Right lobe of liver (tissue), 6 donors: ENCODE measurements at regions not wholly inside any gene's neighbourhood (a gene's known extent, or its start where the extent isn't known, plus 50 kb on each side); places are given as distances from the start of the nearest gene placed in this dataset.

ENCODE experiments used
- ATAC-seq, 4 donors: fragments of 200-7000 bp; cut with Tn5 transposase; one replicate each; pipeline ENCODE4 v1.9.1; 2020; ENCODE audit warnings: mild to moderate bottlenecking in 4 of 4, moderate library complexity in 4 of 4
- DNase-seq, 3 donors: peaks; one replicate each; pipeline ENCODE4 v3.0.0-alpha.2; 2020
- H3K27ac ChIP-seq, 3 donors: fragments of 200-600 bp; one replicate each; pipeline ENCODE4 v1.8.0; 2022
- H3K27me3 ChIP-seq, 2 donors: fragments of 200-600 bp; one replicate each; pipeline ENCODE4 v1.8.0; 2022
- H3K36me3 ChIP-seq, 4 donors: fragments of 200-600 bp; sonication (generic) in 1 of 4; one replicate each; pipeline versions ENCODE4 v1.5.1 to v1.8.0; 2017 to 2022; ENCODE audit warnings: control low read depth in 1 of 4
- H3K4me1 ChIP-seq, 4 donors: fragments of 200-600 bp; sonication (generic) in 1 of 4; one replicate each; pipeline versions ENCODE4 v1.5.1 to v1.8.0; 2017 to 2022; ENCODE audit warnings: control low read depth in 1 of 4
- H3K4me3 ChIP-seq, 3 donors: fragments of 200-600 bp; one replicate each; pipeline ENCODE4 v1.8.0; 2022
- H3K9me3 ChIP-seq, 4 donors: fragments of 200-600 bp; sonication (generic) in 1 of 4; one replicate each; pipeline versions ENCODE4 v1.5.1 to v1.8.0; 2017 to 2022; ENCODE audit warnings: control low read depth in 1 of 4
- POLR2A ChIP-seq: fragments of 450-650 bp; IDR thresholded peaks from one replicate; pipeline ENCODE4 v1.6.1; 2017; ENCODE audit warnings: antibody characterized with exemption, mild to moderate bottlenecking
- WGBS: methylation state at CpG from one replicate; pipeline ENCODE4 v1.1.6; 2018; ENCODE audit warnings: low coverage, low lambda C conversion rate; ENCODE audit not compliant: insufficient coverage; ENCODE audit errors: missing lambda C conversion rate; 5-methylcytosine and 5-hydroxymethylcytosine counted together
- intact Hi-C, 2 donors: fragments of 100-400 bp; cut with DNase I; formaldehyde crosslinking; loops; one replicate each; pipeline versions ENCODE4 v1.11.2 to v1.14.1; 2022
- TF ChIP-seq, protein P1 (sequence below), 4 donors: fragments of 200-600 bp in 3 of 4; fragments of 450-650 bp in 1 of 4; IDR thresholded peaks; one replicate each; pipeline versions ENCODE4 v1.5.1 to v1.8.0; 2016 to 2022; ENCODE audit warnings: antibody characterized with exemption in 4 of 4, mild to moderate bottlenecking in 2 of 4
- donor health status: DM: no; HTN: yes; CAD: no.
- donor health status: DM: no; HTN: no; CAD: no.
- donor health status: DM: no; HTN: no; CAD: no.
- donor health status: DM: no; HTN: yes; CAD: no.
- donor health status: DM: no; HTN: yes; CAD: no.

DNA sequence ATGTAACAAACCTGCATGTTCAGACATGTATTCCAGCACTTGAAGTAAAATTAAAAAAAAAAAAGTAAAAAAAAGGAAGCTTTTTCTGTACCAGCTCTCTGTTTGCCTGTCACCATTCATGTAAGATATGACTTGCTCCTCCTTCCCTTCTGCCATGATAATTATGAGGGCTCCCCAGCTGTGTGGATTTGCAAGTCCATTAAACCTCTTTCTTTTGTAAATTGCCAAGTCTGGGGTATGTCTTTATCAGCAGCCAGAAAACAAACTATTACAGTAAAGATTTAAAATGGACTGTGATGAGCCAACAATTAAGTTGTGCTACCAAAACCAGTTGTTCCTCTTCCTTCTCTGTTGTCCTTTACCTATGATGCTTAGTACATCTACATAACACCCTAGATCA is 619.6 kb downstream of the ARL4A start:
- TF ChIP-seq, protein P1, sequence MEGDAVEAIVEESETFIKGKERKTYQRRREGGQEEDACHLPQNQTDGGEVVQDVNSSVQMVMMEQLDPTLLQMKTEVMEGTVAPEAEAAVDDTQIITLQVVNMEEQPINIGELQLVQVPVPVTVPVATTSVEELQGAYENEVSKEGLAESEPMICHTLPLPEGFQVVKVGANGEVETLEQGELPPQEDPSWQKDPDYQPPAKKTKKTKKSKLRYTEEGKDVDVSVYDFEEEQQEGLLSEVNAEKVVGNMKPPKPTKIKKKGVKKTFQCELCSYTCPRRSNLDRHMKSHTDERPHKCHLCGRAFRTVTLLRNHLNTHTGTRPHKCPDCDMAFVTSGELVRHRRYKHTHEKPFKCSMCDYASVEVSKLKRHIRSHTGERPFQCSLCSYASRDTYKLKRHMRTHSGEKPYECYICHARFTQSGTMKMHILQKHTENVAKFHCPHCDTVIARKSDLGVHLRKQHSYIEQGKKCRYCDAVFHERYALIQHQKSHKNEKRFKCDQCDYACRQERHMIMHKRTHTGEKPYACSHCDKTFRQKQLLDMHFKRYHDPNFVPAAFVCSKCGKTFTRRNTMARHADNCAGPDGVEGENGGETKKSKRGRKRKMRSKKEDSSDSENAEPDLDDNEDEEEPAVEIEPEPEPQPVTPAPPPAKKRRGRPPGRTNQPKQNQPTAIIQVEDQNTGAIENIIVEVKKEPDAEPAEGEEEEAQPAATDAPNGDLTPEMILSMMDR (IDR thresholded peaks at IDR 0.05) = no peak
- TF ChIP-seq POLR2A = no peak
- Histone ChIP-seq H3K27ac (no peak overlapping the region), H3K4me3 (no peak overlapping the region), H3K36me3 (no peaks in the 10 kb centered on the region), H3K27me3 (no peaks in the 10 kb centered on the region), H3K9me3 (no peaks in the 10 kb centered on the region), H3K4me1 (no peaks in the 10 kb centered on the region)
- ATAC-seq (no peak), DNase-seq (no peak)
- intact Hi-C loops = no loop called here

GRCh38 chr7:13308423-13308822 is 621.0 kb downstream of the ARL4A start:
- intact Hi-C loops = no loop called here
- Histone ChIP-seq H3K4me1 (no peaks in the 10 kb centered on the region), H3K27ac (no peak overlapping the region), H3K9me3 (no peaks in the 10 kb centered on the region), H3K27me3 (no peaks in the 10 kb centered on the region), H3K4me3 (no peak overlapping the region), H3K36me3 (no peaks in the 10 kb centered on the region)
- TF ChIP-seq, protein P1 (IDR thresholded peaks at IDR 0.05) = no peak
- no peak for TF ChIP-seq POLR2A
- no peak for DNase-seq
- no peak for ATAC-seq

GRCh38 chr7:13309535-13309934 is 622.1 kb downstream of the ARL4A start:
- Histone ChIP-seq H3K9me3 (no peaks in the 10 kb centered on the region), H3K36me3 (no peaks in the 10 kb centered on the region), H3K27me3 (no peaks in the 10 kb centered on the region), H3K4me3 (no peak overlapping the region), H3K27ac (no peak overlapping the region), H3K4me1 (no peaks in the 10 kb centered on the region)
- TF ChIP-seq, protein P1 (IDR thresholded peaks at IDR 0.05) = no peak
- no peak for TF ChIP-seq POLR2A
- intact Hi-C loops = no loop called here
- ATAC-seq (no peak), DNase-seq (no peak)

GRCh38 chr7:13312307-13312706 is 624.9 kb downstream of the ARL4A start:
- H3K4me1 ChIP-seq = no peaks in the 10 kb centered on the region
- TF ChIP-seq, protein P1 (IDR thresholded peaks at IDR 0.05) = no peak
- no peak for TF ChIP-seq POLR2A
- intact Hi-C loops = no loop called here
- no peaks in the 10 kb centered on the region for H3K9me3 ChIP-seq
- H3K36me3 ChIP-seq = no peaks in the 10 kb centered on the region
- no peaks in the 10 kb centered on the region for H3K27me3 ChIP-seq
- WGBS = 57% methylated on average over 5 of the region's 5 CpGs
- H3K27ac ChIP-seq = no peak overlapping the region
- ATAC-seq = no peak
- H3K4me3 ChIP-seq = no peak overlapping the region
- no peak for DNase-seq

DNA sequence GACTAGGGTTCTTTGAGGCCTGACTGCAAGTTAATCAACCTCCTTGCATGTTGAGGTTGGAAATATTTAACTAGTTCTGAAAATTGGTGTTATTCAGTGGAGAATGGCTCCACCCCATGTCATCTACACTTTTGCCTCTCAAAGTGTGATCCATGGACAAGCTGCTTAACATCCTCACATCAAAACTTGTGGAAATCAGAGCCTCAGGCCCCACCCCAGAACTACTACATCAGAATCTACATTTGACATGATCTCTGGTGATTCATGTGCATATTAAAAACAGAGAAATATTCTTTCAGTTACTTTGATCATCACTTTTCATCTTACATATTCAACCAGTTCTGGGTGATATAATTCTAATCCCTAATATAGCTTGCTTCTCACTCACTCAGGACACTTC is 632.9 kb downstream of the ARL4A start:
- TF ChIP-seq POLR2A = no peak
- TF ChIP-seq, protein P1 (IDR thresholded peaks at IDR 0.05) = no peak
- no peak for DNase-seq
- Histone ChIP-seq H3K36me3 (no peaks in the 10 kb centered on the region), H3K27me3 (no peaks in the 10 kb centered on the region), H3K4me3 (no peak overlapping the region), H3K9me3 (no peaks in the 10 kb centered on the region), H3K4me1 (no peaks in the 10 kb centered on the region), H3K27ac (no peak overlapping the region)
- intact Hi-C loops = no loop called here
- no peak for ATAC-seq
